Epithelial cell of esophagus (primary cell): ENCODE measurements at regions not wholly inside any gene's neighbourhood (a gene's known extent, or its start where the extent isn't known, plus 50 kb on each side); places are given as distances from the start of the nearest gene placed in this dataset.
A peak's percentile ranks its signal among the peaks of the same experiment; 100 is the strongest.

Experiments used
- DNase-seq: peaks from one replicate; pipeline ENCODE4 v3.0.0; 2010; ENCODE audit warnings: low read depth
- H3K4me3 ChIP-seq: 2 replicates; pipeline ENCODE4 v1.5.1; 2011; ENCODE audit warnings: mild to moderate bottlenecking, low read length, control low read depth
- TF ChIP-seq, protein P1 (sequence below): IDR thresholded peaks from 2 replicates; pipeline ENCODE4 v1.5.1; 2011; ENCODE audit warnings: low read depth, mild to moderate bottlenecking, low read length, control low read depth, inconsistent platforms; ENCODE audit not compliant: insufficient read depth; ENCODE audit errors: missing control alignments

DNA sequence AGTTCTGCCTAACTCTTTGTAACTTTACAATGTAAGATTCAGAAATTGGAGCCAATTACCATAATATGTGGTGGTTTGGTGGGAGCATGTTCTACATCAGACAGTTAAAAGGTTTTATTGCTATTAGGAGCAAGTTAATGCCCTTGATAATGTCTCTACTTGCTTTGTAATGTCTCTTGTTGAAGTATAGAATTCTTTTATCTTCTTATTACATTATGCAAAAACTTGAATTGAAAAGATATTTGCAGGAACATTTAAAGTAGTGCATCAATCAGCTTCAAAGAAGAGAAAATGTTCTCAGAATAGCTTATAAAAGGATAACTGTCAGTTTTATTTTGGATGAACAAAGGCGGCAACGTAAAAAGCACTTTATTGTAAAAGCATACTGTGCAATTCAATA is 77.8 kb downstream of the RWDD3 start:
- TF ChIP-seq, protein P1, sequence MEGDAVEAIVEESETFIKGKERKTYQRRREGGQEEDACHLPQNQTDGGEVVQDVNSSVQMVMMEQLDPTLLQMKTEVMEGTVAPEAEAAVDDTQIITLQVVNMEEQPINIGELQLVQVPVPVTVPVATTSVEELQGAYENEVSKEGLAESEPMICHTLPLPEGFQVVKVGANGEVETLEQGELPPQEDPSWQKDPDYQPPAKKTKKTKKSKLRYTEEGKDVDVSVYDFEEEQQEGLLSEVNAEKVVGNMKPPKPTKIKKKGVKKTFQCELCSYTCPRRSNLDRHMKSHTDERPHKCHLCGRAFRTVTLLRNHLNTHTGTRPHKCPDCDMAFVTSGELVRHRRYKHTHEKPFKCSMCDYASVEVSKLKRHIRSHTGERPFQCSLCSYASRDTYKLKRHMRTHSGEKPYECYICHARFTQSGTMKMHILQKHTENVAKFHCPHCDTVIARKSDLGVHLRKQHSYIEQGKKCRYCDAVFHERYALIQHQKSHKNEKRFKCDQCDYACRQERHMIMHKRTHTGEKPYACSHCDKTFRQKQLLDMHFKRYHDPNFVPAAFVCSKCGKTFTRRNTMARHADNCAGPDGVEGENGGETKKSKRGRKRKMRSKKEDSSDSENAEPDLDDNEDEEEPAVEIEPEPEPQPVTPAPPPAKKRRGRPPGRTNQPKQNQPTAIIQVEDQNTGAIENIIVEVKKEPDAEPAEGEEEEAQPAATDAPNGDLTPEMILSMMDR = no peak
- no peak overlapping the region for H3K4me3 ChIP-seq
- no peak for DNase-seq

DNA sequence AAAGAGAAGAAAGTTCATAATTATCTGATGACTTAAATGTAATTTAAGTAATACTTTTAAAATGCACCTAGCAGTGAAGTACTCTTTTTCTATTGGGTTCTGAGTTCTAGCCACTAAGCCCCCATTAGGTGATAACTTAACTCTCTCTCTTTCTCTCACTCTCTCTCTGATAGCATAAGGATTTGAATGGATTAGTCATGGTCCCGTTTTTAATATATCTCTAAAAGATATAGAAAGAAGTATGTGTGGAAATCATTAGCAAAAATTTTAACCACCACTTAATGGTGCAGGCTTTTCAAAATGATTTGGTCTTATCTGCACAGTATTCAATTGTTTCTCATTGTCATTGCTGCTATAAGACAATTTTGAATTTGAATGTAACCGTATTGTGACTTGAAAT is 78.2 kb downstream of the RWDD3 start:
- TF ChIP-seq, protein P1 = no peak
- no peak overlapping the region for H3K4me3 ChIP-seq
- no peak for DNase-seq

DNA sequence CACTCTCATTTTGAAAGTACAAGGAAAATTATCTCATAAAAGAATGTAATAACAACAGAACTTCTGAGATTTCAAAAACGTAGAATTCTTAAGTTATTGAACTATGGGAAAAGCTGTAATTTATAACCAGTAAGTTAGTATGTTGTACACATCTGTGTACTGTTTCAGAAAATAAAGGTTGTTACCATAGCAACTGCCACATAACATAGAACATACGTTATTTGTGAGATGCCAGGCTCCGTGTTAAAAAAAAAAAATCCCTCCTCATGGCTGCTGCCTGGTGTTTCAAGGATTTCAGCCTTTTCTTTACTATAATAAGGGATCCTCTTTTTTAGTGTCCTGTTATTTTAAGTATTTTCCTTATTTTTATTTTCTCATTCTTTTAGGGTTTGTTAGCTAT is 79.5 kb downstream of the RWDD3 start:
- TF ChIP-seq, protein P1 = no peak
- H3K4me3 ChIP-seq = no peak overlapping the region
- no peak for DNase-seq

DNA sequence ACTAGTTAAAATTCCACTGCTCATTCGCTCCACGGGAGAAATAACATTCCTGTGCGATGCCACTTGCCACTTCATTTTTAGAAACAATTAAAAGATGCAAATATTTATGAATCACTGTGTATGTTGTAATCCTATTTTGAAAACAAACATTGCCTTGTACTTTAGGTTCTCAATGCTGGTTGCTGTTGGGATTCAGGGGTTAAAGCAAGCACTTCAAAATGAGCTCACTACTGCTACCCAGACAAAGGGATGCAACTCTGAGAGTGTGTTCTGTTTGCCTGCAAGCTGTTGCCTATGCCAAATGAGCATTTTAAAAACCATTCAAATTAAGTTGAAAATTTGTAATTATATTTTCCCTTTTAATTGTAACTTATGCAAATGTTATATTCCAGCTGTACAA is 87.5 kb downstream of the RWDD3 start:
- TF ChIP-seq, protein P1 = no peak
- H3K4me3 ChIP-seq = no peak overlapping the region
- peak; percentile 17 for DNase-seq

DNA sequence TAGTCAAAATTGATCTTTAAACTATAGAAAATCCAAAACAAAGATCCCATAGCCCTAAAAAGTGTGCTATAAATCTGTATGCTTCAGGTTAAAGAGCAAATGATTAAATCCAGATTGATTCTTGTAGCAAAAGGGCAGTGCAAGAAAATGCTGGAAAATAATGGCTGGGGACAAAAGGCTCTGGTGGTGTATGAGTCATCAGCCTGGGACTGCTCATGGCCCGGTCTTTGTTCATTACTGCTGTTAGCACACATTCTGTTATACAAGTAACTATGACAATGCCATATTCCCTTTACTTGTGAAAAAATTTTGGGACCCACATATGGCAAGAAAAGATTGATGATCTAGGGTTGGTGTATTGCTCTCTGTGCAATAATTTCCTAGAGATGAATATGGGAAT is 89.1 kb downstream of the RWDD3 start:
- DNase-seq = peak; percentile 31
- TF ChIP-seq, protein P1 = no peak
- H3K4me3 ChIP-seq = no peak overlapping the region

DNA sequence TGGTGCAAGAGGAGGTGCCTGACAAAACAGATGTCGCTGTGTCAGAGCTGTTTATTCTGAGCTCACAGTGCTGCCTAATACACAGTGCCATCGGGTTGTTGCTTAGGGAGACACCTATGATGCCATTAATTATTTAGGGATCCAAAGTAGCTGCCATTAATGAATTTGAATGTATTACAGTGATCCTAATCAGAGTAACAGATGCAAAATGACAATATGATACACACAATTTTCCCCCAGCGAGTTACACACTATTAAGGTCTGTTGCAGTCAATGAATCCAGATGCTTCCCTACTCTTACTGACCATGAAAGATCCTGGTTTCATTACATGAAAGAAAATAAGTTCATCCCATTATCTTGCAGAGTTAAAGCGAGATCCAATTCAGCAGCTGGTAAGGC is 91.3 kb downstream of the RWDD3 start:
- no peak for DNase-seq

DNA sequence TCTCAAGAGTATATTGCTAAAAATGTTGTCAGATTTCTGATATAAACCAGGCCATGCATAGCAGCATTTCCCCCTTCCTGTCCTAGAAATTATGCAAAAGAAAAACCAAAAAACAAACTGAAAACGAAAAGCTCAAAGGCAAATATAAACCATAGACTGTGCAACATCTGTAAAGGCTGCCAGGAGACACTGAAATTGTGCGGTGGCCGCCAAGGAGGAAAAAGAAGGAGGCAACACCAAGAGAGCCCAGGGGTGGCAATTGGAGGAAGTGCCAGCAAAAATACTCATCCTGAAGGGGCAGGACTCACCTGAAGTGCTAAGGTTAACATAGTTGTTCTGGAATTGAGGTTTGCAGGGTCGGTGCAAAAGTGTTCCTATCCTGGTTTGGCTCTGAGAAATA is 92.0 kb downstream of the RWDD3 start:
- no peak for DNase-seq
- H3K4me3 ChIP-seq = no peak overlapping the region
- TF ChIP-seq, protein P1 = no peak

More for the DNA sequence above, 91.3 kb downstream of the RWDD3 start:
- H3K4me3 ChIP-seq = no peak overlapping the region
- TF ChIP-seq, protein P1 = no peak
